ENCODE measurements at regions not wholly inside any gene's neighbourhood (a gene's known extent, or its start where the extent isn't known, plus 50 kb on each side); places are given as distances from the start of the nearest gene placed in this dataset.

- Histone ChIP-seq H3K4me1 (ENCODE audit: control insufficient read depth, insufficient read depth, low read length) (no peaks in the 10 kb centered on the region), H4K91ac (ENCODE audit: insufficient read depth, low read depth, low read length) (no peak overlapping the region), H2BK5ac (ENCODE audit: low read depth, low read length, poor library complexity, severe bottlenecking) (no peak overlapping the region), H3K56ac (ENCODE audit: extremely low read depth, insufficient read depth, low read length) (no peak overlapping the region), H3K4me2 (ENCODE audit: low read depth, low read length) (no peak overlapping the region), H2BK20ac (ENCODE audit: low read depth, low read length) (no peak overlapping the region), H3K36me3 (ENCODE audit: control insufficient read depth, insufficient read depth, low read length) (no peaks in the 10 kb centered on the region), H4K8ac (ENCODE audit: low read depth in 2 of 2, low read length in 2 of 2) (no peak overlapping the region), H3K4ac (ENCODE audit: low read depth, low read length) (no peak overlapping the region), H4K20me1 (ENCODE audit: insufficient read depth, low read length) (no peaks in the 10 kb centered on the region), H3K27me3 (ENCODE audit: control insufficient read depth, insufficient read depth, low read length) (no peaks in the 10 kb centered on the region), H3K4me3 (ENCODE audit: insufficient read depth, low read depth, low read length) (no peak overlapping the region), H3K9me3 (ENCODE audit: control insufficient read depth, insufficient read depth, low read length) (no peaks in the 10 kb centered on the region), H3K27ac (ENCODE audit: insufficient read depth, low read length) (no peak overlapping the region), H3K14ac (replicated peaks; ENCODE audit: low read depth, low read length) (no peak overlapping the region), H2BK120ac (ENCODE audit: low read depth, low read length) (no peak overlapping the region), H3K9ac (ENCODE audit: low read depth, low read length) (no peak overlapping the region), H3K79me1 (ENCODE audit: low read depth in 1 of 2, low read length in 2 of 2) (no peaks in the 10 kb centered on the region), H4K5ac (ENCODE audit: low read depth, low read length) (no peak overlapping the region), H2AFZ (replicated peaks; ENCODE audit: low read length, poor library complexity) (no peak overlapping the region), H3K9me1 (ENCODE audit: insufficient read depth, low read length) (no peaks in the 10 kb centered on the region), H3K18ac (ENCODE audit: low read depth, low read length) (no peak overlapping the region), H2AK9ac (replicated peaks; ENCODE audit: low read depth, low read length, poor library complexity) (no peak overlapping the region), H2BK15ac (ENCODE audit: low read depth, low read length) (no peak overlapping the region), H2AK5ac (ENCODE audit: low read depth, low read length) (no peak overlapping the region), H3K23ac (ENCODE audit: low read depth, low read length) (no peak overlapping the region)
- intact Hi-C loops (cut with micrococcal nuclease) (no loop called here), dilution Hi-C loops (cut with HindIII; ENCODE audit: low sequenced_read_pairs, unreplicated experiment) (no loop called here), in situ Hi-C loops (cut with MboI; ENCODE audit: low sequenced_read_pairs) (no loop called here)
- TF ChIP-seq RCOR1 (IDR thresholded peaks at IDR 0.05; ENCODE audit: insufficient replicate concordance, low read length) (no peak), MAFK (IDR thresholded peaks at IDR 0.05; ENCODE audit: low read depth, low read length) (no peak), CTCF (conservative IDR thresholded peaks at IDR 0.05; ENCODE audit: low read depth, low read length) (no peak), POLR2A (IDR thresholded peaks at IDR 0.05; ENCODE audit: low read depth, low read length) (no peak), ELK1 (IDR thresholded peaks at IDR 0.05; ENCODE audit: borderline replicate concordance, low read depth, low read length) (no peak), MAZ (IDR thresholded peaks at IDR 0.05; ENCODE audit: borderline replicate concordance, low read depth, low read length) (no peak), RAD21 (IDR thresholded peaks at IDR 0.05; ENCODE audit: low read length) (no peak), CHD1 (IDR thresholded peaks at IDR 0.05; ENCODE audit: low read depth, low read length) (no peak), FOS (IDR thresholded peaks at IDR 0.05; ENCODE audit: low read depth, low read length) (no peak), USF2 (IDR thresholded peaks at IDR 0.05; ENCODE audit: low read depth, low read length) (no peak), RFX5 (IDR thresholded peaks at IDR 0.05; ENCODE audit: low read depth, low read length) (no peak), BHLHE40 (IDR thresholded peaks at IDR 0.05; ENCODE audit: low read depth, low read length) (no peak), CEBPB (IDR thresholded peaks at IDR 0.05; ENCODE audit: low read depth, low read length) (no peak), NFE2L2 (IDR thresholded peaks at IDR 0.05; ENCODE audit: low read depth, low read length) (no peak), SMC3 (IDR thresholded peaks at IDR 0.05; ENCODE audit: low read depth, low read length) (no peak), MXI1 (IDR thresholded peaks at IDR 0.05; ENCODE audit: borderline replicate concordance, low read depth, low read length) (no peak)
- WGBS, 2 experiments (ENCODE audit: extremely low coverage in 2 of 2, insufficient read length in 1 of 2) = no CpG with 5 or more reads among the region's 2 CpGs
- ChIA-PET POLR2A (ENCODE audit: unreplicated experiment) (no interaction called here), CTCF (no interaction called here)
- no TSS peak for BruUV-seq (replicated peaks)
- ATAC-seq (ENCODE audit: low read depth) (no peak), DNase-seq (no peak)
Measured at GRCh38 chr6:85089255-85089654, 324.9 kb upstream of the TBX18 start.

Measured in IMR-90 (cell line).